Eye (tissue), 1 donor: ENCODE measurements at regions not wholly inside any gene's neighbourhood (a gene's known extent, or its start where the extent isn't known, plus 50 kb on each side); places are given as distances from the start of the nearest gene placed in this dataset.

Experiments used
- DNase-seq: peaks from one replicate; pipeline ENCODE4 v3.0.0-alpha.2; 2015

DNA sequence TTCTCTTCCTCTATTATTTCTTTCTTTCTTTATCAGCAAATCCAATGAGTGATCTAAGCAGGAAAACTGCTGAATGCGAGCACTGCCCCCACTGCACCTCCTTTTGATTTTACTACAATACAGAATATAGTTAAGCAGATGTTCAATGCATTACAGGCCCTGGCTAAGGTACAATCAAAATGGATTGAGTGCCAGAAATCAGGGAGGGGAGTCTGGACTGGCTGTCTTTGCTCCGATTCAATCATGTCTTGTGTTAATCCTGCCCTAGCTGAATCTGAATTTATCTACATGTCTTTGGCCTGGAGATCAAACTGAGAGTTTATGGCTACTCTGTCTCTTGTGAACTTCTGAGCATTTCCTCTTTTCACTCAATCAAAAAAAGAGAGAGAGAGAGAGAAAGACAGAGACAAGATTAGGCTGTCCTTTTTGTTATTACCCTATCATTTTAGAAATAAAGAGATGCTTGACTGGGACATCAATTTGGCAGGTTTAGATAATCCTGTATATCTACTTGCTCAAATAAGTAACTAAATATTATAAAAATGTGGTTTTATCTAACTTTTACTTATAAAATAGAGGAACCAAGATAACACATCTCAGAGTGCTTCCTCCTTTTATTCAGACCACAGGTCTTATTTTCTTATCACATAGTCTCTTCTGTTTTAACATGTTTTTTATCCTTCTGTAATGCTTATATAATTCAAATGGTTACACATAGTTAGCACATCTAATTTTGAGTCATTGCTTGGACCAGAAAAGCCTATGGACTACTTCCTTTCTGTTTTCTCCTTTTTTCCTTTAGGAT lies 656.2 kb downstream of the KCNJ2 start:
- peak; percentile 36 for DNase-seq

GRCh38 chr17:70829876-70830275 lies 660.5 kb downstream of the KCNJ2 start:
- DNase-seq, result no peak

- DNase-seq, result no peak
Observed at GRCh38 chr17:70834039-70834438, 664.7 kb downstream of the KCNJ2 start.

DNA sequence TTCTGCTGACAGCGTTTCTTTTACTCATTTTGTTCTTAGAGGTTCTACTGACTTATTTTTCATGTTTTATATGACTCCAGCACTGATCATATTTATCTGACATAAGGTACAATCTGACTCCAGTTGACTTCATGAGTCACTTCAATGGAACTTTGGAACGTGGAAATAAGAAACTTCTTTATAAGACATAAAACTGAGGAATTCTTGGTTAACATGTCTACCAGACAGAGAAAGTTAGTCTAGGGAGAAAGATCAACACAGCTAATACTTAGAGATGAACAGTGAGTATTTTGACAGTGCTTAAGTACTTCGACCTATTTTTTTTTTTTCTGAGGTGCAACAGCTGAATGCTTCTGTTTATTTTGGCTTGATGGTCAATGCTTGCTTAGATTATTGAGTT lies 679.5 kb downstream of the KCNJ2 start:
- DNase-seq, result no peak

DNA sequence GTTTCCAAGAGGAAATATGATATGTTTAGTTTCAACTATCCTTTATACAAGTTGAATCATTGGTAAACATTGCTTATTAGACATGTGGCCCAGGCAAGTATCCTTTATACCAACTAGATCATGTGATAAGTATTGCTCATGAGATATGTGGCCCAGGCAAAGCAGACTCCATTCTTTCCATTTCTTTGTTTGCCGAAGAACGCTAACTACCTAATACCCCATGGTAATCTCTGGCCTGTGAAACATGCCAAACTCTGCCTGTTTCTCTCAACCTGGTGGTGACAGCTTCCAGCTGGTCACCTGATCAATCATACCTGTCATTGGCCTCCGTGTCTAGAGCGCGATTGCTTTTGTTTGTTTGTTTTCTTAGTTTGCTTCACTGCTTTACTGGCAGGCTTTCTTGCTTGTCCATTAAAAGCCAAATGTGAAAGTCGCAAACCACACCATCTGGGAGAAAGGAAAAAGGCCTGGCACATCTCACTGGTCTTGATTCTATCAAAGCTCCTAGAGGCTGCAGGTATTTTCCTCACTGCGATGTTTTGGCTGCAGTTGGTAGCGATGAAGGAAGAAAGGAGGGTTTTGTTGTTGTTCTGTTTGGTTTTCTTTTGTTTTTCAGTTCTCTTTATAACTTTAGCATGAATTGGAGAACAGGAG lies 686.2 kb downstream of the KCNJ2 start:
- no peak for DNase-seq

- DNase-seq, result no peak
Observed at GRCh38 chr17:70857351-70857750, 688.0 kb downstream of the KCNJ2 start.

DNA sequence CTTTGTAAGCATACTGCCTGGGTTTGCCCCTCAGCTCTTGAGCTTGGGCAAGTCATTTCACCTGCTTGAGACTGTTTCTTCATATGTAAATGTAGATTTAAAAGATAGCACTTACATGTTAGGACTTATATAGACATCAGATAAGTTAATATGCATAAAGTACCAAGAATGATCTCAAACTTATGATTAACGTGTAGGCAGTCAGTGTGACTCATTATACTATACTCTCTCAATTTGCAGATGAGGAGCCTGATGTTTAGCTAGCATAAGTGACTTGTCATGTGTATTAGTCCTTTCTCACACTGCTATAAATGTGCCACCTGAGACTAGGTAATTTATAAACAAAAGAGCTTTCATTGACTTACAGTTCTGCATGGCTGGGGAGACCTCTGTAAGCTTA lies 690.5 kb downstream of the KCNJ2 start:
- no peak for DNase-seq

- DNase-seq, result no peak
Observed at GRCh38 chr17:70862295-70862694, 693.0 kb downstream of the KCNJ2 start.

- DNase-seq, result no peak
Observed at GRCh38 chr17:70863436-70864248, 694.3 kb downstream of the KCNJ2 start.

GRCh38 chr17:70865993-70866804 lies 696.9 kb downstream of the KCNJ2 start:
- no peak for DNase-seq

DNA sequence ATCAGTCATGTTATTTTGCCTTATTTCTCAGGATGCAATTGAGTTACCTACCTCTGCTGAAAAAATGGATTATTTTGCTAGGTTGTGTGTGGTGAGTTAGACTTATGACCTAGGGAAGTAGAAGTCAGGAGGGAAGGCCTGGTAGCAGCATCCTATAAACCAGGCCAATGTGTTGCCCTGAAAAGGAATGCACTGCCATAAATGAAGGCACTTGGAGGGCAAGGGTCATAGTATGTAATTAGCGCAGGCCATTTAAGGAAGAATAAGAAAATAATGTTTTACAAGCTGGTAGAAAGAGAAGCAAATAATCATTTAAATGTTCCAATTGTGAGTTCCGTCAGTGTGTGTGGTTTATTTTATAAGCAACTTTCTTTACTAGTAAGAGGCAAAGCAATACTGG lies 698.8 kb downstream of the KCNJ2 start:
- no peak for DNase-seq

GRCh38 chr17:70869402-70870085 lies 700.2 kb downstream of the KCNJ2 start:
- peak; percentile 43 for DNase-seq

GRCh38 chr17:70871180-70871818 lies 702.0 kb downstream of the KCNJ2 start:
- no peak for DNase-seq

- DNase-seq, result peak; percentile 42
Observed at GRCh38 chr17:70872103-70872502, 702.8 kb downstream of the KCNJ2 start.

GRCh38 chr17:70875729-70876310 lies 706.5 kb downstream of the KCNJ2 start:
- DNase-seq, result no peak

- DNase-seq, result no peak
Observed at GRCh38 chr17:70878879-70879278, 709.5 kb downstream of the KCNJ2 start.

- DNase-seq, result no peak
Observed at GRCh38 chr17:70879401-70879800, 710.1 kb downstream of the KCNJ2 start.

- no peak for DNase-seq
Observed at GRCh38 chr17:70881093-70881492, 711.8 kb downstream of the KCNJ2 start.

DNA sequence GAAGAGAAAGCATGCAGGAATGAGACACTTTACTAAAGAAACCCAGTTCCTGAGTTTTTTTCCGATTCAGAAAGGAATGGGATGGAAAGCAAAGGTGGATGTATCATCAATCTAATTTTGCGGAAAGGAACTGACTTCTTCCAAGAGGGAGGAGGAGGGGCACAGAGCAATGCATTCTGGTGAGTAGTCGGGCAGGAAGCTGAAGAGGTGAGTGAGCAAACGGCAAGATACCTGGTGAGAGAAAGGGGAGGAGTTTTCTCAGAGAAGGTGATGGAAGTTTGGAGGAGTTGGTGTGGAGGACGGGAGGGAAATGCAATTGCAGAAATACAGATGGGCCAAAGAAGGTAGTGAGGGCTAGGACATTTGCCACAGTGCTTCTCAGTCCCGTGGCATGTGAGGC lies 713.2 kb downstream of the KCNJ2 start:
- no peak for DNase-seq

DNA sequence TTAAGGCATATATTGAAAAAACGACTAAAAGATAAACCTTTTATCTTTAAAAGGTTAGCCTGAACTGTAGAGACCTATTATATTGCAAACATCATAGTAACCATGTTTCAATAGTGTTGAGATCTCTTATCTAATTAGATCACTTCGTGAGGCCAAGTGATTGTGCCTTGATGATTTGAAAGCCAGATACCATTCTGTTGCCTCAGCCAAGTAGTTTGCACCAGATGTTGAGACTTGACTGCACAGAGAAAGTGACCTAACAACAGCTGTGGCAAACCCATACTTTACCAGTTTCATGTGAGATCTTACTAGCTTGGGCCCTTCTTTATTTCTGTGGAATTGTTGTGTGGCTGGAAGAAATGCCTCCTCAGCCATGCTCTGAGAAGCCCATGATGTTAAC lies 717.3 kb downstream of the KCNJ2 start:
- no peak for DNase-seq

GRCh38 chr17:70888324-70888723 lies 719.0 kb downstream of the KCNJ2 start:
- DNase-seq, result peak; percentile 55
